ENCODE measurements at regions not wholly inside any gene's neighbourhood (a gene's known extent, or its start where the extent isn't known, plus 50 kb on each side); places are given as distances from the start of the nearest gene placed in this dataset.

- no peak overlapping the region for H3K4me3 ChIP-seq (replicated peaks in 1 of 2; ENCODE audit: low read depth in 2 of 2, low read length in 2 of 2)
- no peak for DNase-seq (ENCODE audit: low read depth in 2 of 2)
- TF ChIP-seq, protein P1, sequence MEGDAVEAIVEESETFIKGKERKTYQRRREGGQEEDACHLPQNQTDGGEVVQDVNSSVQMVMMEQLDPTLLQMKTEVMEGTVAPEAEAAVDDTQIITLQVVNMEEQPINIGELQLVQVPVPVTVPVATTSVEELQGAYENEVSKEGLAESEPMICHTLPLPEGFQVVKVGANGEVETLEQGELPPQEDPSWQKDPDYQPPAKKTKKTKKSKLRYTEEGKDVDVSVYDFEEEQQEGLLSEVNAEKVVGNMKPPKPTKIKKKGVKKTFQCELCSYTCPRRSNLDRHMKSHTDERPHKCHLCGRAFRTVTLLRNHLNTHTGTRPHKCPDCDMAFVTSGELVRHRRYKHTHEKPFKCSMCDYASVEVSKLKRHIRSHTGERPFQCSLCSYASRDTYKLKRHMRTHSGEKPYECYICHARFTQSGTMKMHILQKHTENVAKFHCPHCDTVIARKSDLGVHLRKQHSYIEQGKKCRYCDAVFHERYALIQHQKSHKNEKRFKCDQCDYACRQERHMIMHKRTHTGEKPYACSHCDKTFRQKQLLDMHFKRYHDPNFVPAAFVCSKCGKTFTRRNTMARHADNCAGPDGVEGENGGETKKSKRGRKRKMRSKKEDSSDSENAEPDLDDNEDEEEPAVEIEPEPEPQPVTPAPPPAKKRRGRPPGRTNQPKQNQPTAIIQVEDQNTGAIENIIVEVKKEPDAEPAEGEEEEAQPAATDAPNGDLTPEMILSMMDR (IDR thresholded peaks at IDR 0.05; ENCODE audit: low read depth, low read length): no peak
Observed at GRCh38 chr6:40705354-40705753, 118.2 kb upstream of the LRFN2 start.

GRCh38 chr6:40701352-40702007 lies 114.3 kb upstream of the LRFN2 start:
- no peak overlapping the region for H3K4me3 ChIP-seq (replicated peaks in 1 of 2; ENCODE audit: low read depth in 2 of 2, low read length in 2 of 2)
- DNase-seq (ENCODE audit: low read depth in 2 of 2): no peak
- TF ChIP-seq, protein P1 (IDR thresholded peaks at IDR 0.05; ENCODE audit: low read depth, low read length): no peak

GRCh38 chr6:40700006-40700580 lies 112.9 kb upstream of the LRFN2 start:
- H3K4me3 ChIP-seq (replicated peaks in 1 of 2; ENCODE audit: low read depth in 2 of 2, low read length in 2 of 2): no peak overlapping the region
- TF ChIP-seq, protein P1 (IDR thresholded peaks at IDR 0.05; ENCODE audit: low read depth, low read length): no peak
- DNase-seq (ENCODE audit: low read depth in 2 of 2): no peak

DNA sequence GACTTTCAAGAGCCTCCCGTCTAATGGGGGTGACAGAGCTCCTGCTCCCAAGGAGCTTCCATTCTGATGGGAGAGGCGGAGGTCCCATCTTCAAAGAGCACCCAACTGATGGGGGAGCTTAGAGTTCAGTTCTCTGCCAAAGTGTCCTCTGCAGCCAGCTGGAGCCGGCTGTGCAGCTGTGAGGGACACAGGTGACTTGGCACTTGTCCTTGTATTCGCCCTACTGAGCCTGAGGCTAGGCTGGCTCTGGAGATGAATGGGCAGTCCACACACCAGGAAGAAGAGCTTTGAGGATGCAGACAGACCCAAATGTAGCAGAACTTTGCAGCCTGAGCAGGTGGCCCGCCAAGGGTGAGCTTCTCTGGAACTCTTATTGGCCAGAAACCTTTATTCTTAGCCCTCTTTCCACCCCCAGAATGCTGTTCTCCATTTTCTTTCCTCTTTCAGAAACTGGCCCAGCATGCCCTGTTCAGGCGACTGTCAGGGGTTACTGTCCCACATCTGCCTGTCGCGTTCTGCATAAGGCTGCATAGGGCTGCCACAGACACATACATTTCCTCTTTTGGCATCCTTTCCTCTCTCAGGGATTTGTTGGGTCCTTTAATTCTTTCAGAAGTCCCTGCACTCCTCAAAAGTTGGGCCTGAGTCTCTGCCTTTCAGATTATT lies 108.7 kb upstream of the LRFN2 start:
- H3K4me3 ChIP-seq (replicated peaks in 1 of 2; ENCODE audit: low read depth in 2 of 2, low read length in 2 of 2): no peak overlapping the region
- no peak for DNase-seq (ENCODE audit: low read depth in 2 of 2)
- TF ChIP-seq, protein P1 (IDR thresholded peaks at IDR 0.05; ENCODE audit: low read depth, low read length): no peak

GRCh38 chr6:40695114-40695513 lies 108.0 kb upstream of the LRFN2 start:
- DNase-seq (ENCODE audit: low read depth in 2 of 2): no peak
- no peak overlapping the region for H3K4me3 ChIP-seq (replicated peaks in 1 of 2; ENCODE audit: low read depth in 2 of 2, low read length in 2 of 2)
- TF ChIP-seq, protein P1 (IDR thresholded peaks at IDR 0.05; ENCODE audit: low read depth, low read length): no peak

DNA sequence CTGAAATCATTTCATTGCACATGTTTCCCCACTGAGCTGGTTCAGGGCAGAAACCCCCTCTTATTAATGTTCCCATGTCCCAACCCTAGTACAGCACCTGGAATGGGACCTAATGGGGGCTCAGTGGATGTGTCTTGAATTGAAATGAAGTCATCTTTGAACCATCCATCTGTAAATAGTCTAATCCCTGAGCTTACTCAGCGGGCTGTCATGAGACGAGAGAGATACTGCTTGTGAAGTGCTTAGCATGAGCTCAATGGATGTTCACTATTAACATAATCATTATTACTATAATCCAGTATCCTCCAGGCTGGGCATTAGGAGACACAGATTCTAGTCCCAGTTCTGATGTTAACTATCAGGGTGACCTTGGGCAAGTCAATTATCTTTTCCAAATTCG lies 106.6 kb upstream of the LRFN2 start:
- H3K4me3 ChIP-seq (replicated peaks in 1 of 2; ENCODE audit: low read depth in 2 of 2, low read length in 2 of 2): no peak overlapping the region
- DNase-seq (ENCODE audit: low read depth in 2 of 2): no peak
- TF ChIP-seq, protein P1 (IDR thresholded peaks at IDR 0.05; ENCODE audit: low read depth, low read length): no peak
